Thyroid gland (tissue), 4 donors: ENCODE measurements at regions not wholly inside any gene's neighbourhood (a gene's known extent, or its start where the extent isn't known, plus 50 kb on each side); places are given as distances from the start of the nearest gene placed in this dataset.
"Not testable (repeated sequence)": the region's sequence is repeated elsewhere in the genome, so short reads cannot be mapped to it uniquely, and the experiment has no call there.

Source experiments
- DNase-seq, 2 donors: peaks; one replicate each; pipeline ENCODE4 v3.0.0-alpha.2; 2019
- H3K27ac ChIP-seq, 3 donors: fragments of 200-600 bp; sonication (generic); 1 replicate in 2 of 3; 2 replicates in 1 of 3; pipeline ENCODE4 v1.5.1; 2016 to 2019; ENCODE audit warnings: mild to moderate bottlenecking in 1 of 3, moderate library complexity in 1 of 3
- H3K27me3 ChIP-seq: fragments of 200-600 bp; sonication (generic); one replicate; pipeline ENCODE4 v1.5.1; 2019
- H3K36me3 ChIP-seq, 2 donors: fragments of 200-600 bp; sonication (generic); one replicate each; pipeline ENCODE4 v1.5.1; 2016 to 2019
- H3K4me1 ChIP-seq, 2 donors: fragments of 200-600 bp; sonication (generic); one replicate each; pipeline ENCODE4 v1.5.1; 2017 to 2019
- H3K4me3 ChIP-seq, 3 donors: fragments of 200-600 bp; sonication (generic); replicated peaks in 1 of 3; 1 replicate in 2 of 3; 2 replicates in 1 of 3; pipeline ENCODE4 v1.5.1; 2016; ENCODE audit warnings: mild to moderate bottlenecking in 1 of 3
- H3K9me3 ChIP-seq: fragments of 200-600 bp; sonication (generic); one replicate; pipeline ENCODE4 v1.5.1; 2017
- CTCF ChIP-seq, 6 experiments: fragments of 200-600 bp in 3 of 6; fragments of 450-650 bp in 3 of 6; sonication (generic) in 3 of 6; IDR thresholded peaks; one replicate each; pipeline ENCODE4 v1.5.1; 2016 to 2019; ENCODE audit warnings: antibody characterized with exemption in 6 of 6, mild to moderate bottlenecking in 2 of 6, inconsistent platforms in 1 of 6, moderate library complexity in 1 of 6
- POLR2A ChIP-seq, 2 donors: fragments of 450-650 bp; IDR thresholded peaks; one replicate each; pipeline ENCODE4 v1.6.1; 2017; ENCODE audit warnings: antibody characterized with exemption in 2 of 2, mild to moderate bottlenecking in 2 of 2, moderate library complexity in 1 of 2
- WGBS, 2 donors: methylation state at CpG; one replicate each; pipeline ENCODE4 v1.1.5; 2017; 5-methylcytosine and 5-hydroxymethylcytosine counted together
- intact Hi-C: fragments of 100-400 bp; cut with DNase I; formaldehyde crosslinking; loops from one replicate; pipeline ENCODE4 v1.15.1; 2023

DNA sequence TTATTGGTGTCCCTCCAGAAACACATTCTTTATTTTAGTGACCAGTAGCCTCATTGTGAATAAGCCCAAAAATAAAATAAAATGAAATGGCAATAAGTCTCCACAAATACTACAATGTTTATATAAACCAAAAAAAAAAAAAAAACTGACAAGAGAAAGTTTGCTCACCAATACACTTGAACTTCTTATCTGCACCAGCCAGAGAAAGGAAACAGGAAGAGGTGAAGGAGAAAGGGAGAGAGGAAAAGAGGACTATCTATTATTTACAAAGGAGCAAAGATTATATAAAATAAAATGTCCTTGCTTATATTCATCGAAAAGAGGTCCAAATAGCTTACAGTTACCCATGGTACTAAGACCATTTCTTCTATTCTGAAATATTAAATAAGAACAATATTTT, 176.4 kb upstream of the CCNG1 start:
- Histone ChIP-seq H3K4me1 (no peaks in the 10 kb centered on the region), H3K27me3 (no peaks in the 10 kb centered on the region), H3K4me3 (no peak overlapping the region), H3K9me3 (no peaks in the 10 kb centered on the region), H3K27ac (no peak overlapping the region), H3K36me3 (no peaks in the 10 kb centered on the region)
- intact Hi-C loops = no loop called here
- no peak for DNase-seq
- 0 to 59% methylated on average over 1 of the region's 1 CpG for WGBS, 2 donors
- TF ChIP-seq POLR2A (IDR thresholded peaks at IDR 0.05) = no peak
- no peak for TF ChIP-seq CTCF (IDR thresholded peaks at IDR 0.05)

DNA sequence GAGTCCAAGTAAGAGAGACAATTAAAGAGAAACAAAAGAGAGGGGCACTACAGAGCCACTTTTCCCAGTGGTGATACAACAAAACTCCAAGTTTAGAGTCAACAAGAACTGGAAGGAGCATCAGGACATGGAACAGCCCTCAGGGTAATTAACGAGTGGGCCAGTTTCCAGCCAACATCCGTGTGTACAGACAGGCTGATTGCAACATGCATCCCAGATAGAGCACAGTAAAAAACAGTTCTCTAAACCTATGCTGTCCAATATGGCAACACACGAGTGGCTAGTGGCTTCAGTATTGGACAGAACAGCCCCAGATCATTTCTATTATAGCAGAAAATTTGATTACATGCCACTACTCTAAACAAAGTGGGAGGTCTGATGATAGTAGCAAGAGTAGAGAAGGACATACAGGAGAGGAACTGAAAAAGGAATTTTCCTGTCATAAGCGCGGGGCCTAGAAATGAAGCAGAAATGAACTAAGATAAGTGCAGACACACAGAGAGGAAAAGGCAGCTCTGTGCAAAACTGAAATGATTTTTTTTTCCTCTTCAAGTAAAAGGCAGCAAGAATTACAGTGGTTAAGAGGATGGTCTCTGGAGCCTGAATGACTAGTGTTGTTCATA, 175.6 kb upstream of the CCNG1 start:
- no peak for DNase-seq
- TF ChIP-seq CTCF (IDR thresholded peaks at IDR 0.05) (no peak), POLR2A (IDR thresholded peaks at IDR 0.05) (no peak)
- H3K4me1 ChIP-seq = no peaks in the 10 kb centered on the region
- H3K27ac ChIP-seq = no peak overlapping the region
- H3K27me3 ChIP-seq = no peaks in the 10 kb centered on the region
- no peaks in the 10 kb centered on the region for H3K9me3 ChIP-seq
- 71 to 80% methylated on average over 5 of the region's 5 CpGs for WGBS, 2 donors
- no peak overlapping the region for H3K4me3 ChIP-seq
- intact Hi-C loops = no loop called here
- H3K36me3 ChIP-seq = no peaks in the 10 kb centered on the region

- WGBS, 2 donors = 90 to 93% methylated on average over 5 of the region's 5 CpGs
- DNase-seq, H3K36me3 ChIP-seq, H3K4me3 ChIP-seq, H3K27me3 ChIP-seq, H3K9me3 ChIP-seq, intact Hi-C loops, H3K4me1 ChIP-seq, H3K27ac ChIP-seq: not testable (repeated sequence)
Observed at GRCh38 chr5:163266249-163266648, 171.1 kb upstream of the CCNG1 start.

GRCh38 chr5:163269624-163270023, 167.8 kb upstream of the CCNG1 start:
- no peaks in the 10 kb centered on the region for H3K9me3 ChIP-seq
- H3K27me3 ChIP-seq = no peaks in the 10 kb centered on the region
- H3K4me3 ChIP-seq = no peak overlapping the region
- no peaks in the 10 kb centered on the region for H3K4me1 ChIP-seq
- no peaks in the 10 kb centered on the region for H3K36me3 ChIP-seq
- no peak for DNase-seq
- no peak for TF ChIP-seq CTCF (IDR thresholded peaks at IDR 0.05)
- no peak for TF ChIP-seq POLR2A (IDR thresholded peaks at IDR 0.05)
- H3K27ac ChIP-seq = no peak overlapping the region
- intact Hi-C loops = no loop called here

DNA sequence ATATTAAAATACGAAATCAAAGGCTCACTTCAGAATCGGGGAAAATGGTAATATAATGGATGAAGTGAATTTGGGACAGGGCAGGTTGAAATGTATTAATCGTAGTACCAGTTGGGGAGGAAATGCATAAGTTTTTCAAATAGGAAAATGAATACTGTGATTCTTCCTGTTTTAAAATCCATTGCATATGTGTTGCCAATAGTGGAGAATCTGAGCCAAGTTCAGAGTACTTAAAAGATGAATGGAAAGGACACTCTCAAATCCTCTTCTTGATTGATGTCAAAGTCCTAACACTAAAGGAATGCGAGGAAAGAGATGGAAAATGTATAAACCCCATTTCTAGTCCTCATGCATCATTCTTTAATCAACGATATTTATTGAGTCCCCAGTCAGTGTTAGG, 160.9 kb upstream of the CCNG1 start:
- Histone ChIP-seq H3K36me3 (no peaks in the 10 kb centered on the region), H3K4me3 (no peak overlapping the region), H3K27me3 (no peaks in the 10 kb centered on the region), H3K27ac (no peak overlapping the region), H3K9me3 (no peaks in the 10 kb centered on the region), H3K4me1 (no peaks in the 10 kb centered on the region)
- no peak for TF ChIP-seq CTCF (IDR thresholded peaks at IDR 0.05)
- no peak for TF ChIP-seq POLR2A (IDR thresholded peaks at IDR 0.05)
- DNase-seq = no peak
- 80 to 82% methylated on average over 5 of the region's 5 CpGs for WGBS, 2 donors
- intact Hi-C loops = no loop called here

GRCh38 chr5:163280897-163281296, 156.5 kb upstream of the CCNG1 start:
- H3K9me3 ChIP-seq, H3K4me3 ChIP-seq, H3K4me1 ChIP-seq, H3K27me3 ChIP-seq, intact Hi-C loops, H3K36me3 ChIP-seq, DNase-seq, H3K27ac ChIP-seq: not testable (repeated sequence)
- WGBS, 2 donors = 0 to 56% methylated on average over 3 of the region's 3 CpGs
